ENCODE measurements at regions not wholly inside any gene's neighbourhood (a gene's known extent, or its start where the extent isn't known, plus 50 kb on each side); places are given as distances from the start of the nearest gene placed in this dataset.
"Not testable (repeated sequence)": the region's sequence is repeated elsewhere in the genome, so short reads cannot be mapped to it uniquely, and the experiment has no call there.

GRCh38 chr12:38204831-38205230 is 111.7 kb upstream of the ALG10B start:
- Mint-ChIP-seq H3K4me1 (ENCODE audit: low read depth in 2 of 2) (no peaks in the 10 kb centered on the region), H3K4me3 (no peak overlapping the region), H3K36me3 (no peaks in the 10 kb centered on the region), H3K27ac (no peak overlapping the region), H3K27me3 (no peaks in the 10 kb centered on the region), H3K9me3 (peaks cover 10% of the 10 kb centered on the region)
- ATAC-seq (no peak), DNase-seq (ENCODE audit: low spot score) (no peak)

GRCh38 chr12:38222011-38222410 is 94.6 kb upstream of the ALG10B start:
- no peak for ATAC-seq
- Mint-ChIP-seq H3K27ac (no peak overlapping the region), H3K4me1 (ENCODE audit: low read depth in 2 of 2) (no peaks in the 10 kb centered on the region), H3K27me3 (no peaks in the 10 kb centered on the region), H3K9me3 (peaks cover 7% of the 10 kb centered on the region), H3K4me3 (no peak overlapping the region), H3K36me3 (peaks cover 4% of the 10 kb centered on the region)
- no peak for DNase-seq (ENCODE audit: low spot score)

GRCh38 chr12:38238328-38238727 is 78.2 kb upstream of the ALG10B start:
- peaks cover 12% of the 10 kb centered on the region for H3K9me3 Mint-ChIP-seq
- ATAC-seq; DNase-seq (ENCODE audit: low spot score); H3K27me3 Mint-ChIP-seq; H3K4me3 Mint-ChIP-seq; H3K36me3 Mint-ChIP-seq; H3K27ac Mint-ChIP-seq; H3K4me1 Mint-ChIP-seq (ENCODE audit: low read depth in 2 of 2): not testable (repeated sequence)

- Mint-ChIP-seq H3K27me3 (no peaks in the 10 kb centered on the region), H3K27ac (no peak overlapping the region), H3K4me1 (ENCODE audit: low read depth in 2 of 2) (no peaks in the 10 kb centered on the region), H3K4me3 (no peak overlapping the region), H3K36me3 (no peaks in the 10 kb centered on the region), H3K9me3 (peaks cover 8% of the 10 kb centered on the region)
- no peak for ATAC-seq
- DNase-seq (ENCODE audit: low spot score): no peak
Observed at GRCh38 chr12:38253778-38254177, 62.8 kb upstream of the ALG10B start.

GRCh38 chr12:38258411-38258810 is 58.2 kb upstream of the ALG10B start:
- Mint-ChIP-seq H3K36me3 (no peaks in the 10 kb centered on the region), H3K27me3 (no peaks in the 10 kb centered on the region), H3K27ac (no peak overlapping the region), H3K4me1 (ENCODE audit: low read depth in 2 of 2) (no peaks in the 10 kb centered on the region), H3K9me3 (peaks cover 17% of the 10 kb centered on the region), H3K4me3 (no peak overlapping the region)
- ATAC-seq (no peak), DNase-seq (ENCODE audit: low spot score) (no peak)
